SH-SY5Y (cell line): ENCODE measurements at regions not wholly inside any gene's neighbourhood (a gene's known extent, or its start where the extent isn't known, plus 50 kb on each side); places are given as distances from the start of the nearest gene placed in this dataset.

Experiments
- GATA2 ChIP-seq: IDR thresholded peaks from 2 replicates; pipeline ENCODE4 v1.6.1; 2011; ENCODE audit warnings: mild to moderate bottlenecking, low read depth, low read length
- GATA3 ChIP-seq: IDR thresholded peaks from 2 replicates; pipeline ENCODE4 v1.6.1; 2011; ENCODE audit warnings: low read depth, mild to moderate bottlenecking, low read length, moderate library complexity

DNA sequence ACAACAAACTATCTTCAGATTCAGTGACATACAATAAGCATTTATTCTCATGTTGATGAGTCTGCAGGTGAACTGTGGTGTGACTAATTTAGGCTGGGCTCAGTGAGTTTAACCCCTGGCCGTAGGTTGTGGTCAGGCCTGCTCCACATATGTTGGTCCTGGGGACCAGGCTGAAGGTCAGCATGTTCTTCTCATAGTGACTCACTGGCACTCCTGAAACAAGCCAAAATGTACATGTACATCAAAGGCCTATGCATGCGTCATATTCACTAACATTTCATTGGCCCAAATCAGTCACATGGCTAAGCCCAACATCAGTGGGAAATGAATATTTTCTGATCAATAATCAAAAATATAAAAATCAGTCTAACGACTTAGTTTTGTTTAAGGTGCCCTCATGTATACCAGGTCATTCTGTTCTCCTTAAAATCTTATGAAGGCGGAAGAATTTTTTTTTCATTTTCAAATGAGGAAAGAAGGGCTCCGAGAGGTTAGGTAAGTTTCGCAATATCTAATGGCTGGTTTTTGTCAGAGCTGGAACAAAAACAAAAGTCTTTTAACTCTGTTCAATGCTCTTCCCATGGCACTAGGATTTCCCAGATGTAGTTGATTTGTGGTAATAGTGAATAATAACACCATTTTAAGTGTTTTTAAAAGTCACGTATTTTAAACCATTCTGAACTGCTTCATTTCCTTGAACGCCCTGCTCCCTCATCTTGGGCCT, 148.5 kb downstream of the MFSD1 start:
- TF ChIP-seq GATA2, result no peak
- no peak for TF ChIP-seq GATA3
